IMR-90 (cell line): ENCODE measurements at regions not wholly inside any gene's neighbourhood (a gene's known extent, or its start where the extent isn't known, plus 50 kb on each side); places are given as distances from the start of the nearest gene placed in this dataset.

ENCODE experiments used
- ATAC-seq: fragments of 200-7000 bp; cut with Tn5 transposase; 2 replicates; pipeline ENCODE4 v1.9.1; 2020; ENCODE audit warnings: low read depth, mild to moderate bottlenecking, moderate library complexity
- BruUV-seq: library from RNA; stranded (reverse); fragments of 400-500 nt; replicated peaks from 2 replicates; lab custom pipeline; 2021; lab: Mats Ljungman, UMichigan
- CTCF ChIA-PET: fragments of 300-600 bp; formaldehyde crosslinking; extraction: SDS; loops from one replicate; lab custom pipeline; 2021; ENCODE audit warnings: antibody characterized with exemption; lab: Yijun Ruan, JAX
- POLR2A ChIA-PET: fragments of 300-600 bp; sonication (Branson Sonifier 250); formaldehyde crosslinking; loops from one replicate; lab custom pipeline; 2022; ENCODE audit warnings: antibody characterized with exemption; ENCODE audit not compliant: unreplicated experiment; lab: Charles Lee
- DNase-seq: peaks from one replicate; pipeline ENCODE4 v3.0.0; 2013
- H2AFZ ChIP-seq: replicated peaks from 2 replicates; pipeline ENCODE3; 2013; ENCODE audit warnings: low read length, mild to moderate bottlenecking; ENCODE audit not compliant: poor library complexity
- H2AK5ac ChIP-seq: 2 replicates; pipeline ENCODE4 v1.6.1; 2013; ENCODE audit warnings: low read depth, low read length, inconsistent platforms
- H2AK9ac ChIP-seq: replicated peaks from 2 replicates; pipeline ENCODE3; 2013; ENCODE audit warnings: mild to moderate bottlenecking, low read depth, low read length, moderate library complexity; ENCODE audit not compliant: poor library complexity
- H2BK120ac ChIP-seq: 2 replicates; pipeline ENCODE4 v1.6.1; 2013; ENCODE audit warnings: low read depth, low read length, inconsistent platforms
- H2BK15ac ChIP-seq: 3 replicates; pipeline ENCODE4 v1.6.1; 2013; ENCODE audit warnings: low read depth, low read length, inconsistent platforms
- H2BK20ac ChIP-seq: 2 replicates; pipeline ENCODE4 v1.6.1; 2013; ENCODE audit warnings: low read depth, mild to moderate bottlenecking, inconsistent platforms, low read length, moderate library complexity
- H2BK5ac ChIP-seq: 2 replicates; pipeline ENCODE4 v1.6.1; 2013; ENCODE audit warnings: mild to moderate bottlenecking, low read depth, low read length, inconsistent platforms; ENCODE audit not compliant: poor library complexity, severe bottlenecking
- H3K14ac ChIP-seq: replicated peaks from 2 replicates; pipeline ENCODE4 v1.6.1; 2013; ENCODE audit warnings: low read depth, low read length, inconsistent platforms
- H3K18ac ChIP-seq: 2 replicates; pipeline ENCODE4 v1.6.1; 2013; ENCODE audit warnings: low read depth, low read length, control low read depth
- H3K23ac ChIP-seq: 2 replicates; pipeline ENCODE4 v1.6.1; 2013; ENCODE audit warnings: low read depth, low read length, inconsistent platforms
- H3K27ac ChIP-seq: 2 replicates; pipeline ENCODE4 v1.5.1; 2013; ENCODE audit warnings: mild to moderate bottlenecking, control low read depth, low read length; ENCODE audit not compliant: insufficient read depth
- H3K27me3 ChIP-seq: 2 replicates; pipeline ENCODE4 v1.6.1; 2013; ENCODE audit warnings: low read length; ENCODE audit not compliant: control insufficient read depth, insufficient read depth
- H3K36me3 ChIP-seq: 2 replicates; pipeline ENCODE4 v1.6.1; 2013; ENCODE audit warnings: low read length, mixed read lengths; ENCODE audit not compliant: control insufficient read depth, insufficient read depth
- H3K4ac ChIP-seq: 2 replicates; pipeline ENCODE4 v1.6.1; 2013; ENCODE audit warnings: low read depth, low read length, inconsistent platforms
- H3K4me1 ChIP-seq: 2 replicates; pipeline ENCODE4 v1.6.1; 2013; ENCODE audit warnings: low read length, mixed read lengths; ENCODE audit not compliant: control insufficient read depth, insufficient read depth
- H3K4me2 ChIP-seq: 2 replicates; pipeline ENCODE4 v1.6.1; 2013; ENCODE audit warnings: low read depth, mild to moderate bottlenecking, control low read depth, low read length, moderate library complexity
- H3K4me3 ChIP-seq: 2 replicates; pipeline ENCODE4 v1.5.1; 2013; ENCODE audit warnings: low read depth, mild to moderate bottlenecking, control low read depth, low read length, moderate library complexity; ENCODE audit not compliant: insufficient read depth
- H3K56ac ChIP-seq: 2 replicates; pipeline ENCODE4 v1.6.1; 2013; ENCODE audit warnings: low read length, inconsistent platforms; ENCODE audit not compliant: insufficient read depth; ENCODE audit errors: extremely low read depth
- H3K79me1 ChIP-seq, 2 experiments: 2 replicates each; pipeline ENCODE4 v1.6.1; 2013; ENCODE audit warnings: low read length in 2 of 2, inconsistent platforms in 1 of 2, low read depth in 1 of 2
- H3K9ac ChIP-seq: 2 replicates; pipeline ENCODE4 v1.6.1; 2013; ENCODE audit warnings: low read depth, low read length, control low read depth
- H3K9me1 ChIP-seq: 2 replicates; pipeline ENCODE4 v1.6.1; 2013; ENCODE audit warnings: low read length, inconsistent platforms; ENCODE audit not compliant: insufficient read depth
- H3K9me3 ChIP-seq: 2 replicates; pipeline ENCODE4 v1.6.1; 2013; ENCODE audit warnings: low read length; ENCODE audit not compliant: control insufficient read depth, insufficient read depth
- H4K20me1 ChIP-seq: 2 replicates; pipeline ENCODE4 v1.6.1; 2013; ENCODE audit warnings: low read length, inconsistent platforms; ENCODE audit not compliant: insufficient read depth
- H4K5ac ChIP-seq: 2 replicates; pipeline ENCODE4 v1.6.1; 2013; ENCODE audit warnings: mild to moderate bottlenecking, low read depth, low read length, control low read depth
- H4K8ac ChIP-seq, 2 experiments: 2 replicates each; pipeline ENCODE4 v1.6.1; 2013; ENCODE audit warnings: low read depth in 2 of 2, low read length in 2 of 2, control low read depth in 1 of 2, inconsistent platforms in 1 of 2
- H4K91ac ChIP-seq: 2 replicates; pipeline ENCODE4 v1.6.1; 2013; ENCODE audit warnings: low read depth, low read length, inconsistent platforms; ENCODE audit not compliant: insufficient read depth
- BHLHE40 ChIP-seq: fragments of 150-350 bp; IDR thresholded peaks from 2 replicates; pipeline ENCODE4 v1.6.1; 2016; ENCODE audit warnings: mild to moderate bottlenecking, low read depth, low read length
- CEBPB ChIP-seq: IDR thresholded peaks from 2 replicates; pipeline ENCODE4 v1.6.1; 2012; ENCODE audit warnings: low read depth, low read length, improper control_type of control experiment
- CHD1 ChIP-seq: IDR thresholded peaks from 2 replicates; pipeline ENCODE4 v1.6.1; 2012; ENCODE audit warnings: low read depth, low read length, improper control_type of control experiment
- FOS ChIP-seq: fragments of 150-350 bp; IDR thresholded peaks from 2 replicates; pipeline ENCODE4 v1.6.1; 2016; ENCODE audit warnings: low read depth, low read length
- MAFK ChIP-seq: IDR thresholded peaks from 2 replicates; pipeline ENCODE4 v1.6.1; 2012; ENCODE audit warnings: low read depth, low read length, improper control_type of control experiment
- MAZ ChIP-seq: IDR thresholded peaks from 2 replicates; pipeline ENCODE4 v1.6.1; 2012; ENCODE audit warnings: low read depth, mild to moderate bottlenecking, low read length, improper control_type of control experiment, moderate library complexity, borderline replicate concordance
- MXI1 ChIP-seq: IDR thresholded peaks from 2 replicates; pipeline ENCODE4 v1.6.1; 2012; ENCODE audit warnings: low read depth, mild to moderate bottlenecking, low read length, moderate library complexity, borderline replicate concordance
- NFE2L2 ChIP-seq: fragments of 150-350 bp; IDR thresholded peaks from 2 replicates; pipeline ENCODE4 v1.6.1; 2016; ENCODE audit warnings: low read depth, mild to moderate bottlenecking, low read length
- POLR2A ChIP-seq: IDR thresholded peaks from 2 replicates; pipeline ENCODE4 v1.6.1; 2012; ENCODE audit warnings: mild to moderate bottlenecking, low read depth, low read length
- RAD21 ChIP-seq: IDR thresholded peaks from 2 replicates; pipeline ENCODE4 v1.6.1; 2012; ENCODE audit warnings: low read length, improper control_type of control experiment
- RCOR1 ChIP-seq: IDR thresholded peaks from 2 replicates; pipeline ENCODE4 v1.6.1; 2012; ENCODE audit warnings: mild to moderate bottlenecking, low read length, improper control_type of control experiment; ENCODE audit not compliant: insufficient replicate concordance
- RFX5 ChIP-seq: IDR thresholded peaks from 2 replicates; pipeline ENCODE4 v1.8.0; 2012; ENCODE audit warnings: low read depth, mild to moderate bottlenecking, low read length, moderate library complexity
- SMC3 ChIP-seq: fragments of 150-350 bp; IDR thresholded peaks from 2 replicates; pipeline ENCODE4 v1.6.1; 2016; ENCODE audit warnings: low read depth, mild to moderate bottlenecking, antibody characterized with exemption, low read length, moderate library complexity
- WGBS, 2 experiments: methylation state at CpG; one replicate each; pipeline versions ENCODE4 v1.1.5 to v1.1.7; 2013; ENCODE audit warnings: missing lambda C conversion rate in 2 of 2; ENCODE audit not compliant: insufficient read length in 1 of 2; ENCODE audit errors: extremely low coverage in 2 of 2; 5-methylcytosine and 5-hydroxymethylcytosine counted together
- dilution Hi-C: fragments of 300-500 bp; cut with HindIII; formaldehyde crosslinking; loops from one replicate; pipeline ENCODE4 v1.14.3; 2018; ENCODE audit warnings: low sequenced_read_pairs; ENCODE audit not compliant: unreplicated experiment
- in situ Hi-C: fragments of 300-500 bp; cut with MboI; formaldehyde crosslinking; loops from 3 replicates; pipeline ENCODE4 v1.14.3; 2019; ENCODE audit warnings: low sequenced_read_pairs, inconsistent platforms, mixed read lengths
- intact Hi-C: fragments of 100-400 bp; cut with micrococcal nuclease; formaldehyde crosslinking; loops from 2 replicates; pipeline ENCODE4 v1.10.0; 2022
- TF ChIP-seq, protein P1 (sequence below): fragments of 150-350 bp; IDR thresholded peaks from 2 replicates; pipeline ENCODE4 v1.6.1; 2016; ENCODE audit warnings: low read depth, mild to moderate bottlenecking, low read length, moderate library complexity, borderline replicate concordance
- TF ChIP-seq, protein P2 (sequence below): conservative IDR thresholded peaks from 2 replicates; pipeline ENCODE4 v1.5.1; 2012; ENCODE audit warnings: mild to moderate bottlenecking, low read depth, low read length, improper control_type of control experiment
- TF ChIP-seq, protein P3 (sequence below): fragments of 150-350 bp; IDR thresholded peaks from 2 replicates; pipeline ENCODE4 v1.6.1; 2017; ENCODE audit warnings: mild to moderate bottlenecking, antibody characterized with exemption, low read length, low read depth

DNA sequence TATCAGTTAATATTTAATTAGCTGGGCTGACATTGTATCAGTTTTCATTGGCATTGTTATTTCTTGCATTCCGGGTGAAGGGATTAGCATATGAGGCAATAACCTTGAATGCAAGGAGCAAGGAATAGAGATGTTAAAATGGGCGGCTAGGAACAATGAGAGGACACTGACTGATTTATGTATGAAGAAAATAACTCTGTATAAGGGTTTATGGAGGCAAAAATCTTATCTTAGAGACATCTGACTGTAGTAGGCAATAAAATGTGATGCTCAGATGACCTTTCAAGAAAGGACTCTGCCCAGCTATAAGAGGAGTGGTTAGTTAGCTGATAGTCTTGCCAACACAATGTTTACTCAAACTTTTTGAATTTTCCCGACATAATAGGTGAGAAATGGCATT is 158.3 kb downstream of the EFHB start:
- Histone ChIP-seq H3K4me3 (no peak overlapping the region), H2BK15ac (no peak overlapping the region), H3K79me1 (no peaks in the 10 kb centered on the region), H3K14ac (no peak overlapping the region), H3K56ac (no peak overlapping the region), H2AK9ac (no peak overlapping the region), H3K23ac (no peak overlapping the region), H2AK5ac (no peak overlapping the region), H4K20me1 (no peaks in the 10 kb centered on the region), H3K4me2 (no peak overlapping the region), H4K5ac (no peak overlapping the region), H3K27me3 (no peaks in the 10 kb centered on the region), H3K9ac (no peak overlapping the region), H2BK20ac (no peak overlapping the region), H3K4me1 (no peaks in the 10 kb centered on the region), H4K8ac (no peak overlapping the region), H3K9me3 (0 out of 2 replicates have a peak, but pooled peaks cover 1% of the 10 kb centered on the region), H3K27ac (no peak overlapping the region), H4K91ac (no peak overlapping the region), H3K4ac (no peak overlapping the region), H2AFZ (no peak overlapping the region), H3K18ac (no peak overlapping the region), H2BK120ac (no peak overlapping the region), H3K36me3 (no peaks in the 10 kb centered on the region), H3K9me1 (no peaks in the 10 kb centered on the region), H2BK5ac (no peak overlapping the region)
- POLR2A ChIA-PET: no interaction called here
- intact Hi-C loops (no loop called here), in situ Hi-C loops (no loop called here), dilution Hi-C loops (no loop called here)
- no TSS peak for BruUV-seq
- TF ChIP-seq RCOR1: no peak
- no peak for TF ChIP-seq RAD21
- TF ChIP-seq SMC3: no peak
- no peak for TF ChIP-seq POLR2A
- no peak for TF ChIP-seq BHLHE40
- no peak for TF ChIP-seq CEBPB
- no peak for TF ChIP-seq FOS
- no peak for TF ChIP-seq CHD1
- TF ChIP-seq, protein P1, sequence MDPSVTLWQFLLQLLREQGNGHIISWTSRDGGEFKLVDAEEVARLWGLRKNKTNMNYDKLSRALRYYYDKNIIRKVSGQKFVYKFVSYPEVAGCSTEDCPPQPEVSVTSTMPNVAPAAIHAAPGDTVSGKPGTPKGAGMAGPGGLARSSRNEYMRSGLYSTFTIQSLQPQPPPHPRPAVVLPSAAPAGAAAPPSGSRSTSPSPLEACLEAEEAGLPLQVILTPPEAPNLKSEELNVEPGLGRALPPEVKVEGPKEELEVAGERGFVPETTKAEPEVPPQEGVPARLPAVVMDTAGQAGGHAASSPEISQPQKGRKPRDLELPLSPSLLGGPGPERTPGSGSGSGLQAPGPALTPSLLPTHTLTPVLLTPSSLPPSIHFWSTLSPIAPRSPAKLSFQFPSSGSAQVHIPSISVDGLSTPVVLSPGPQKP: no peak
- TF ChIP-seq MAZ: no peak
- TF ChIP-seq NFE2L2: no peak
- TF ChIP-seq, protein P2, sequence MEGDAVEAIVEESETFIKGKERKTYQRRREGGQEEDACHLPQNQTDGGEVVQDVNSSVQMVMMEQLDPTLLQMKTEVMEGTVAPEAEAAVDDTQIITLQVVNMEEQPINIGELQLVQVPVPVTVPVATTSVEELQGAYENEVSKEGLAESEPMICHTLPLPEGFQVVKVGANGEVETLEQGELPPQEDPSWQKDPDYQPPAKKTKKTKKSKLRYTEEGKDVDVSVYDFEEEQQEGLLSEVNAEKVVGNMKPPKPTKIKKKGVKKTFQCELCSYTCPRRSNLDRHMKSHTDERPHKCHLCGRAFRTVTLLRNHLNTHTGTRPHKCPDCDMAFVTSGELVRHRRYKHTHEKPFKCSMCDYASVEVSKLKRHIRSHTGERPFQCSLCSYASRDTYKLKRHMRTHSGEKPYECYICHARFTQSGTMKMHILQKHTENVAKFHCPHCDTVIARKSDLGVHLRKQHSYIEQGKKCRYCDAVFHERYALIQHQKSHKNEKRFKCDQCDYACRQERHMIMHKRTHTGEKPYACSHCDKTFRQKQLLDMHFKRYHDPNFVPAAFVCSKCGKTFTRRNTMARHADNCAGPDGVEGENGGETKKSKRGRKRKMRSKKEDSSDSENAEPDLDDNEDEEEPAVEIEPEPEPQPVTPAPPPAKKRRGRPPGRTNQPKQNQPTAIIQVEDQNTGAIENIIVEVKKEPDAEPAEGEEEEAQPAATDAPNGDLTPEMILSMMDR: no peak
- no peak for TF ChIP-seq MXI1
- no peak for TF ChIP-seq RFX5
- no peak for TF ChIP-seq MAFK
- TF ChIP-seq, protein P3, sequence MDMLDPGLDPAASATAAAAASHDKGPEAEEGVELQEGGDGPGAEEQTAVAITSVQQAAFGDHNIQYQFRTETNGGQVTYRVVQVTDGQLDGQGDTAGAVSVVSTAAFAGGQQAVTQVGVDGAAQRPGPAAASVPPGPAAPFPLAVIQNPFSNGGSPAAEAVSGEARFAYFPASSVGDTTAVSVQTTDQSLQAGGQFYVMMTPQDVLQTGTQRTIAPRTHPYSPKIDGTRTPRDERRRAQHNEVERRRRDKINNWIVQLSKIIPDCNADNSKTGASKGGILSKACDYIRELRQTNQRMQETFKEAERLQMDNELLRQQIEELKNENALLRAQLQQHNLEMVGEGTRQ: no peak
- CTCF ChIA-PET: no interaction called here
- DNase-seq (no peak), ATAC-seq (no peak)
- WGBS, 2 experiments: 21% methylated on average over 2 of the region's 3 CpGs; no CpG with 5 or more reads in 1 of the 2 experiments
